ENCODE measurements at regions not wholly inside any gene's neighbourhood (a gene's known extent, or its start where the extent isn't known, plus 50 kb on each side); places are given as distances from the start of the nearest gene placed in this dataset.

DNA sequence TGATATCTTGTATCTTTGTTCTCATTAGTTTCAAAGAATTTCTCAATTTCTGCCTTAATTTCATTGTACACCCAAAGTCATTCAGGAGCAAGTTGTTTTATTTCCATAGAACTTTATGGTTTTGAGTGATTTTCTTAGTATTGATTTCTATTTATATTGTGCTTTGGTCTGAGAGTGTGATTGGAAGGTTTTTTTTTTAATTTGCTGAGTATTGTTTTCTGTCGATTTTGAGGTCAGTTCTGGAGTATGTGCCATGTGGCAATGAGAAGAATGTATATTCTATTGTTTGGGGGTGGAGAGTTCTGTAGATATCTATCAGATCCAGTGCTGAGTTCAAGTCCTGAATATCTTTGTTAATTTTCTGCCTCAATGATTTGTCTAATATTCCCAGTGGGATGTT lies 138.4 kb downstream of the MOBP start:
- H2BK15ac ChIP-seq (ENCODE audit: low read depth, poor library complexity, severe bottlenecking): no peak overlapping the region
- H3K23ac ChIP-seq (ENCODE audit: low read length in 2 of 2): no peak overlapping the region

DNA sequence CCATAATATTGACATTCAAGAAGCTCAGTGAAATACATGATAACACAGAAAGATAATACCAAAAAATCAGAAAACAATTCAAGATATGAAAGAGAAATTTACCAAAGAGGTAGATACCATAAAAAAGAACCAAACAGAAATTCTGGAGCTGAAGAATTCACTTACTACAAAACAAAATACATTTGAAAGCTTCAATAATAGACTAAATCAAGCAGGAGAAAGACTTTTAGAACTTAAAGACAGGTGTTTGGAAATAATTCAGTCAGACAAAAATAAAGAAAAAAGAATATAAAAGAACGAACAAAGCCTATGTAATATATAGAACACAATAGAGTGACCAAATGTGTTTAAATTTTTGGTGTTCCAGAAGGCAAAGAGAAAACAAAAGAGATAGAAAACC lies 158.7 kb downstream of the MOBP start:
- Histone ChIP-seq H4K8ac (ENCODE audit: low read length) (no peak overlapping the region), H3K23ac (ENCODE audit: low read length in 2 of 2) (no peak overlapping the region), H3K27ac (ENCODE audit: low read length, poor library complexity, severe bottlenecking) (no peak overlapping the region), H3K27me3 (ENCODE audit: control insufficient read depth in 1 of 2, insufficient read depth in 1 of 2, low read length in 2 of 2) (peaks cover 0 to 8% of the 10 kb centered on the region in 2 experiments), H3K79me1 (replicated peaks; ENCODE audit: low read length, poor library complexity, severe bottlenecking) (no peaks in the 10 kb centered on the region), H3K4ac (ENCODE audit: low read depth in 1 of 2, low read length in 2 of 2) (no peak overlapping the region), H3K36me3 (ENCODE audit: control insufficient read depth in 1 of 2, insufficient read depth in 2 of 2, low read depth in 1 of 2, low read length in 2 of 2) (no peaks in the 10 kb centered on the region), H3K18ac (ENCODE audit: low read depth in 1 of 2, low read length in 2 of 2) (no peak overlapping the region), H3K4me1 (ENCODE audit: control insufficient read depth, insufficient read depth, low read depth, low read length) (no peaks in the 10 kb centered on the region), H2BK12ac (ENCODE audit: low read length in 2 of 2) (no peak overlapping the region), H2AFZ (ENCODE audit: low read depth, low read length) (no peak overlapping the region), H2BK5ac (ENCODE audit: low read depth, low read length, poor library complexity, severe bottlenecking) (peak overlapping the region; percentile 79), H2BK15ac (ENCODE audit: low read depth, poor library complexity, severe bottlenecking) (no peak overlapping the region), H3K9ac (ENCODE audit: low read length) (no peak overlapping the region), H3K9me3 (ENCODE audit: control insufficient read depth, low read length) (peaks cover 29% of the 10 kb centered on the region), H2AK5ac (ENCODE audit: low read length, severe bottlenecking) (no peak overlapping the region), H2BK120ac (ENCODE audit: low read depth, low read length) (no peak overlapping the region), H3K4me3 (ENCODE audit: insufficient read depth in 1 of 2, low read depth in 1 of 2, low read length in 2 of 2) (no peak overlapping the region), H4K91ac (ENCODE audit: low read length) (no peak overlapping the region), H3K14ac (ENCODE audit: low read length in 2 of 2) (no peak overlapping the region), H3K4me2 (ENCODE audit: low read length, poor library complexity, severe bottlenecking) (no peak overlapping the region)
- no peak for DNase-seq
- no CpG with 5 or more reads among the region's 1 CpG for WGBS

More for the DNA sequence above, 138.4 kb downstream of the MOBP start:
- no peaks in the 10 kb centered on the region for H3K27me3 ChIP-seq (ENCODE audit: control insufficient read depth in 1 of 2, insufficient read depth in 1 of 2, low read length in 2 of 2)
- no peaks in the 10 kb centered on the region for H3K79me1 ChIP-seq (replicated peaks; ENCODE audit: low read length, poor library complexity, severe bottlenecking)
- no peak overlapping the region for H2BK5ac ChIP-seq (ENCODE audit: low read depth, low read length, poor library complexity, severe bottlenecking)
- H2AFZ ChIP-seq (ENCODE audit: low read depth, low read length): no peak overlapping the region
- no peak overlapping the region for H4K8ac ChIP-seq (ENCODE audit: low read length)
- DNase-seq: no peak
- H2BK12ac ChIP-seq (ENCODE audit: low read length in 2 of 2): no peak overlapping the region
- no peak overlapping the region for H2AK5ac ChIP-seq (ENCODE audit: low read length, severe bottlenecking)
- H3K4ac ChIP-seq (ENCODE audit: low read depth in 1 of 2, low read length in 2 of 2): no peak overlapping the region
- H2BK120ac ChIP-seq (ENCODE audit: low read depth, low read length): no peak overlapping the region
- H3K18ac ChIP-seq (ENCODE audit: low read depth in 1 of 2, low read length in 2 of 2): no peak overlapping the region
- no peaks in the 10 kb centered on the region for H3K4me1 ChIP-seq (ENCODE audit: control insufficient read depth, insufficient read depth, low read depth, low read length)
- no peaks in the 10 kb centered on the region for H3K36me3 ChIP-seq (ENCODE audit: control insufficient read depth in 1 of 2, insufficient read depth in 2 of 2, low read depth in 1 of 2, low read length in 2 of 2)
- no peak overlapping the region for H3K4me2 ChIP-seq (ENCODE audit: low read length, poor library complexity, severe bottlenecking)
- no peaks in the 10 kb centered on the region for H3K9me3 ChIP-seq (ENCODE audit: control insufficient read depth, low read length)
- H4K91ac ChIP-seq (ENCODE audit: low read length): no peak overlapping the region
- 68% methylated on average over 1 of the region's 1 CpG for WGBS
- no peak overlapping the region for H3K9ac ChIP-seq (ENCODE audit: low read length)
- no peak overlapping the region for H3K14ac ChIP-seq (ENCODE audit: low read length in 2 of 2)
- H3K4me3 ChIP-seq (ENCODE audit: insufficient read depth in 1 of 2, low read depth in 1 of 2, low read length in 2 of 2): no peak overlapping the region
- H3K27ac ChIP-seq (ENCODE audit: low read length, poor library complexity, severe bottlenecking): no peak overlapping the region

DNA sequence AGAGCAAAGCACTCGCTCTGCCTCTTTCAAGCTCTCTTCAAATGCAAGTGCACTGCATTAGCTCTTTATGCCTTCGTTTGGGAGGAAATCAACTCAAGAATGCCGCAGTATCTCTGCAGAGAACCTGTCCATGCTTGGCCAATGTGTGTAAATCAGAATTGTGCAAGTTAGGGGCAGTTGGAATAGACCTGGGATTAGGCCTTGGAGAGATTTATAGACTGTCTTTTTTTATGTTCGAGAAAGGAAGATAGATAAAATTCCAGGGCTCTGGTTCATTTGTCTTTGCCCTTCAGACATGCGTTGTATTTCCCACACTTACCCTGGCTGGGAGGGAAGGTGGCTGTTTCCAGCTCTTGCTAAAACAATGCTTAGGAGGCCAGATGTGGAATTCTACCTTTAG lies 163.7 kb downstream of the MOBP start:
- H2AK5ac ChIP-seq (ENCODE audit: low read length, severe bottlenecking): no peak overlapping the region
- no peak overlapping the region for H3K27ac ChIP-seq (ENCODE audit: low read length, poor library complexity, severe bottlenecking)
- H3K27me3 ChIP-seq (ENCODE audit: control insufficient read depth in 1 of 2, insufficient read depth in 1 of 2, low read length in 2 of 2): peaks cover 0 to 15% of the 10 kb centered on the region in 2 experiments
- no peak overlapping the region for H2BK120ac ChIP-seq (ENCODE audit: low read depth, low read length)
- no peak overlapping the region for H3K23ac ChIP-seq (ENCODE audit: low read length in 2 of 2)
- no peak overlapping the region for H2BK15ac ChIP-seq (ENCODE audit: low read depth, poor library complexity, severe bottlenecking)
- no peak overlapping the region for H2BK12ac ChIP-seq (ENCODE audit: low read length in 2 of 2)
- no peaks in the 10 kb centered on the region for H3K36me3 ChIP-seq (ENCODE audit: control insufficient read depth in 1 of 2, insufficient read depth in 2 of 2, low read depth in 1 of 2, low read length in 2 of 2)
- H3K14ac ChIP-seq (ENCODE audit: low read length in 2 of 2): no peak overlapping the region
- H2BK5ac ChIP-seq (ENCODE audit: low read depth, low read length, poor library complexity, severe bottlenecking): no peak overlapping the region
- H3K9ac ChIP-seq (ENCODE audit: low read length): no peak overlapping the region
- no peak overlapping the region for H2AFZ ChIP-seq (ENCODE audit: low read depth, low read length)
- 69% methylated on average over 5 of the region's 5 CpGs for WGBS
- no peak overlapping the region for H3K4me2 ChIP-seq (ENCODE audit: low read length, poor library complexity, severe bottlenecking)
- H3K18ac ChIP-seq (ENCODE audit: low read depth in 1 of 2, low read length in 2 of 2): no peak overlapping the region
- H3K4me1 ChIP-seq (ENCODE audit: control insufficient read depth, insufficient read depth, low read depth, low read length): no peaks in the 10 kb centered on the region
- H3K4ac ChIP-seq (ENCODE audit: low read depth in 1 of 2, low read length in 2 of 2): no peak overlapping the region
- no peak overlapping the region for H3K4me3 ChIP-seq (ENCODE audit: insufficient read depth in 1 of 2, low read depth in 1 of 2, low read length in 2 of 2)
- H3K79me1 ChIP-seq (replicated peaks; ENCODE audit: low read length, poor library complexity, severe bottlenecking): no peaks in the 10 kb centered on the region
- H3K9me3 ChIP-seq (ENCODE audit: control insufficient read depth, low read length): peaks cover 14% of the 10 kb centered on the region
- H4K8ac ChIP-seq (ENCODE audit: low read length): no peak overlapping the region
- no peak for DNase-seq
- H4K91ac ChIP-seq (ENCODE audit: low read length): no peak overlapping the region

DNA sequence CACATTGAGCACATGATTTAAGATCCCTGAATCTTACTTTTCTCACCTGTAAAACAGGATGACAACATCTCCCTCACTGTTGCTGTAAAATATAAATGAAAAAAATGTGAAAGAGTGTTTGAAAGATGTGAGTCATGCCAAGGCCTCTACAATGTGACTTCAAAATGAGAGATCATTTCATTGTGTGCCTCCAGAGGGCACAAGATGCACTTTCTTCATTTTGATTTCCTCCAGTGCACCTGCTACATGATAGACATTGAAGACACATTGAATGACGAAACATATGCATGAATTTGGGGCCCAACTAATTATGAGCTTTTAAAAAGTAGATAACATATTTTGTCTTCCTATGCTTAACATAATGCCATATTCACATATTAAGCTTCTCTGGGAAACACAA lies 170.3 kb downstream of the MOBP start:
- 83% methylated on average over 1 of the region's 1 CpG for WGBS
- Histone ChIP-seq H3K18ac (ENCODE audit: low read depth in 1 of 2, low read length in 2 of 2) (no peak overlapping the region), H3K14ac (ENCODE audit: low read length in 2 of 2) (no peak overlapping the region), H3K27me3 (ENCODE audit: control insufficient read depth in 1 of 2, insufficient read depth in 1 of 2, low read length in 2 of 2) (no peaks in the 10 kb centered on the region), H4K8ac (ENCODE audit: low read length) (no peak overlapping the region), H2BK15ac (ENCODE audit: low read depth, poor library complexity, severe bottlenecking) (no peak overlapping the region), H2BK120ac (ENCODE audit: low read depth, low read length) (no peak overlapping the region), H3K36me3 (ENCODE audit: control insufficient read depth in 1 of 2, insufficient read depth in 2 of 2, low read depth in 1 of 2, low read length in 2 of 2) (no peaks in the 10 kb centered on the region), H4K91ac (ENCODE audit: low read length) (no peak overlapping the region), H2BK12ac (ENCODE audit: low read length in 2 of 2) (no peak overlapping the region), H3K27ac (ENCODE audit: low read length, poor library complexity, severe bottlenecking) (no peak overlapping the region), H3K9ac (ENCODE audit: low read length) (no peak overlapping the region), H3K4me2 (ENCODE audit: low read length, poor library complexity, severe bottlenecking) (no peak overlapping the region), H3K79me1 (replicated peaks; ENCODE audit: low read length, poor library complexity, severe bottlenecking) (no peaks in the 10 kb centered on the region), H2AFZ (ENCODE audit: low read depth, low read length) (no peak overlapping the region), H3K9me3 (ENCODE audit: control insufficient read depth, low read length) (no peaks in the 10 kb centered on the region), H2AK5ac (ENCODE audit: low read length, severe bottlenecking) (no peak overlapping the region), H3K4me1 (ENCODE audit: control insufficient read depth, insufficient read depth, low read depth, low read length) (peaks cover 2% of the 10 kb centered on the region), H2BK5ac (ENCODE audit: low read depth, low read length, poor library complexity, severe bottlenecking) (no peak overlapping the region), H3K4me3 (ENCODE audit: insufficient read depth in 1 of 2, low read depth in 1 of 2, low read length in 2 of 2) (no peak overlapping the region), H3K4ac (ENCODE audit: low read depth in 1 of 2, low read length in 2 of 2) (no peak overlapping the region), H3K23ac (ENCODE audit: low read length in 2 of 2) (no peak overlapping the region)
- peak; percentile 26 for DNase-seq
